GM19372 (cell line): ENCODE measurements at regions not wholly inside any gene's neighbourhood (a gene's known extent, or its start where the extent isn't known, plus 50 kb on each side); places are given as distances from the start of the nearest gene placed in this dataset.
"Not testable (repeated sequence)": the region's sequence is repeated elsewhere in the genome, so short reads cannot be mapped to it uniquely, and the experiment has no call there.

Source experiments
- ATAC-seq: cut with Tn5 transposase; IDR thresholded peaks from one replicate; pipeline ENCODE4 v1.9.1; 2021; ENCODE audit warnings: mild to moderate bottlenecking, low read depth, moderate library complexity; ENCODE audit not compliant: unreplicated experiment

- no peak for ATAC-seq
Observed at GRCh38 chr20:59458645-59459044, 145.7 kb upstream of the PHACTR3 start.

GRCh38 chr20:59459586-59459985 is 144.8 kb upstream of the PHACTR3 start:
- no peak for ATAC-seq

GRCh38 chr20:59460352-59460751 is 144.0 kb upstream of the PHACTR3 start:
- ATAC-seq, result no peak

GRCh38 chr20:59461526-59461925 is 142.8 kb upstream of the PHACTR3 start:
- no peak for ATAC-seq

- no peak for ATAC-seq
Observed at GRCh38 chr20:59462249-59462648, 142.1 kb upstream of the PHACTR3 start.

- no peak for ATAC-seq
Observed at GRCh38 chr20:59463541-59463940, 140.8 kb upstream of the PHACTR3 start.

- no peak for ATAC-seq
Observed at GRCh38 chr20:59466107-59466815, 138.1 kb upstream of the PHACTR3 start.

GRCh38 chr20:59468831-59469230 is 135.5 kb upstream of the PHACTR3 start:
- no peak for ATAC-seq

GRCh38 chr20:59469267-59470252 is 134.8 kb upstream of the PHACTR3 start:
- no peak for ATAC-seq

GRCh38 chr20:59470521-59470920 is 133.8 kb upstream of the PHACTR3 start:
- no peak for ATAC-seq

GRCh38 chr20:59471653-59472421 is 132.5 kb upstream of the PHACTR3 start:
- no peak for ATAC-seq

GRCh38 chr20:59473742-59474141 is 130.6 kb upstream of the PHACTR3 start:
- no peak for ATAC-seq

GRCh38 chr20:59481067-59481466 is 123.3 kb upstream of the PHACTR3 start:
- no peak for ATAC-seq

- no peak for ATAC-seq
Observed at GRCh38 chr20:59481477-59482018, 122.8 kb upstream of the PHACTR3 start.

GRCh38 chr20:59482351-59483187 is 121.8 kb upstream of the PHACTR3 start:
- ATAC-seq, result no peak

GRCh38 chr20:59483481-59483880 is 120.9 kb upstream of the PHACTR3 start:
- no peak for ATAC-seq

GRCh38 chr20:59484228-59484627 is 120.1 kb upstream of the PHACTR3 start:
- no peak for ATAC-seq

GRCh38 chr20:59485576-59486454 is 118.5 kb upstream of the PHACTR3 start:
- no peak for ATAC-seq

- not testable (repeated sequence) for ATAC-seq
Observed at GRCh38 chr20:59488459-59488858, 115.9 kb upstream of the PHACTR3 start.
